Aorta (tissue), 5 donors: ENCODE measurements at regions not wholly inside any gene's neighbourhood (a gene's known extent, or its start where the extent isn't known, plus 50 kb on each side); places are given as distances from the start of the nearest gene placed in this dataset.

Source experiments
- ATAC-seq: fragments of 200-7000 bp; cut with Tn5 transposase; one replicate; pipeline ENCODE4 v1.9.1; 2022; ENCODE audit warnings: moderate library complexity; ENCODE audit not compliant: low FRiP score
- DNase-seq, 2 donors: peaks; one replicate each; pipeline ENCODE4 v3.0.0-alpha.2; 2020
- H3K27ac ChIP-seq, 2 donors: one replicate each; pipeline ENCODE4 v1.5.1; 2013; ENCODE audit warnings: low read length in 2 of 2, mild to moderate bottlenecking in 2 of 2, moderate library complexity in 2 of 2, control low read depth in 1 of 2, inconsistent platforms in 1 of 2, low read depth in 1 of 2
- H3K27me3 ChIP-seq, 2 donors: one replicate each; pipeline ENCODE4 v1.6.1; 2013; ENCODE audit warnings: control low read depth in 1 of 2, low read length in 1 of 2, mild to moderate bottlenecking in 1 of 2, moderate library complexity in 1 of 2; ENCODE audit not compliant: insufficient read depth in 2 of 2, control insufficient read depth in 1 of 2
- H3K36me3 ChIP-seq, 2 donors: one replicate each; pipeline ENCODE4 v1.6.1; 2013; ENCODE audit warnings: control low read depth in 1 of 2, low read length in 1 of 2, mild to moderate bottlenecking in 1 of 2; ENCODE audit not compliant: insufficient read depth in 2 of 2, control insufficient read depth in 1 of 2
- H3K4me1 ChIP-seq, 2 donors: one replicate each; pipeline ENCODE4 v1.6.1; 2013; ENCODE audit warnings: low read length in 2 of 2, control low read depth in 1 of 2, mild to moderate bottlenecking in 1 of 2, moderate library complexity in 1 of 2; ENCODE audit not compliant: insufficient read depth in 2 of 2, control insufficient read depth in 1 of 2
- H3K4me3 ChIP-seq, 2 donors: one replicate each; pipeline ENCODE4 v1.5.1; 2013; ENCODE audit warnings: low read length in 2 of 2, control low read depth in 1 of 2, mild to moderate bottlenecking in 1 of 2
- H3K9me3 ChIP-seq: one replicate; pipeline ENCODE4 v1.6.1; 2013; ENCODE audit warnings: mild to moderate bottlenecking, low read length; ENCODE audit not compliant: control insufficient read depth
- WGBS, 2 donors: extraction: QIAGEN DNeasy Blood & Tissue Kit; methylation state at CpG; one replicate each; pipeline ENCODE4 v1.1.7; 2013; 5-methylcytosine and 5-hydroxymethylcytosine counted together
- intact Hi-C, 2 donors: fragments of 100-400 bp; cut with DNase I; formaldehyde crosslinking; loops; one replicate each; pipeline versions ENCODE4 v1.14.2 to v1.15.0; 2022
- donor health status: healthy with polysubstance abuse.
- donor health status: Bipolar disorder and iron deficiency.
- donor health status: DM: no; HTN: no; CAD: no.
- donor health status: DM: no; HTN: no; CAD: no.
- donor health status: DM: yes; HTN: yes; CAD: no.

- Histone ChIP-seq H3K27me3 (no peaks in the 10 kb centered on the region), H3K36me3 (no peaks in the 10 kb centered on the region), H3K27ac (no peak overlapping the region), H3K4me1 (no peaks in the 10 kb centered on the region), H3K9me3 (no peaks in the 10 kb centered on the region), H3K4me3 (no peak overlapping the region)
- 74 to 79% methylated on average over 7 of the region's 7 CpGs for WGBS, 2 donors
- ATAC-seq, result no peak
- no peak for DNase-seq
- intact Hi-C loops, result no loop called here
Observed at GRCh38 chr2:118616432-118616831, 231.0 kb downstream of the EN1 start.

GRCh38 chr2:118614841-118615271, 232.6 kb downstream of the EN1 start:
- intact Hi-C loops, result no loop called here
- Histone ChIP-seq H3K9me3 (no peaks in the 10 kb centered on the region), H3K27me3 (no peaks in the 10 kb centered on the region), H3K4me1 (no peaks in the 10 kb centered on the region), H3K4me3 (no peak overlapping the region), H3K27ac (no peak overlapping the region), H3K36me3 (no peaks in the 10 kb centered on the region)
- 13 to 18% methylated on average over 8 of the region's 8 CpGs for WGBS, 2 donors
- ATAC-seq (no peak), DNase-seq (no peak)

DNA sequence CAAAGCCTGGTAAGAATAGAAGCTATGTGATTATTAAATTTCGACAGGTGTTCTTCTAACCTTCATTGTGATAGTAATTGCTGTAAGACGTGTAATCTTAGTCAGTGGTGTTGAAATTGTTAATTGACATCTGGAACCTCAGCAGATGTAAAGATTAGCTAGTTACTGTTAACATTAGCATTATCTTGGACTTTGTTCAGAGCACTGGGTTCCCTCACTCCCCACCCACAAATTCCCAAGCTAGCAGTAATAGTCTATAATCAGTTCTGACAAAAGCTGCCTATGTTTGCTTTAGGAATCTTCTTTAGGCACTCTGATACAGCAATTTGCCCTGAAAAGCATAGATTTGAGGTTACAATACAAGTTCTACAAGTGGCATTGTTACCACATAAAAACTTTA, 233.7 kb downstream of the EN1 start:
- DNase-seq (no peak), ATAC-seq (no peak)
- Histone ChIP-seq H3K4me3 (no peak overlapping the region), H3K36me3 (no peaks in the 10 kb centered on the region), H3K4me1 (no peaks in the 10 kb centered on the region), H3K9me3 (peaks cover 1% of the 10 kb centered on the region), H3K27ac (no peak overlapping the region), H3K27me3 (no peaks in the 10 kb centered on the region)
- 54 to 69% methylated on average over 2 of the region's 2 CpGs for WGBS, 2 donors
- intact Hi-C loops, result no loop called here

DNA sequence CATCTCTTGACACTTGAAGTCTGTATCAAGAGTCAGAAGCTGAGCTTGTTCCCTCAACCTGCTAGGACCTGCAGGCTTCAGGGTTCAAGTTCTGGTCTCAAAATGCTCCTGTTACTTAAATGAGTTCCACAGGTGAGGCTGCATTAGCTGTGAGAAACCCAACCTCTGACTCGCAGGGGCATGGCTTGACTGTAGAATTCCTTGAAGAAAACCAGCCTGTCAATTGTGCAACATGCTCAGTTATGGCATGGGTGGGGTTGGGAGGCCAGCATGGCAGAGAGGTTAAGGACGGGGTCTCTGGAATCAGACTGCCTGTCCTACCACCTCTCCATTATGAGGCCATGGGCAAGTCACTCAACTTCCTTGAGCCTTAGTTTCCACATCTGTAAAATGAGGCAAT, 235.8 kb downstream of the EN1 start:
- no peaks in the 10 kb centered on the region for H3K36me3 ChIP-seq

GRCh38 chr2:118609138-118609537, 238.3 kb downstream of the EN1 start:
- intact Hi-C loops, result no loop called here
- no peak overlapping the region for H3K4me3 ChIP-seq
- no peak for DNase-seq
- H3K27me3 ChIP-seq, result no peaks in the 10 kb centered on the region
- no peaks in the 10 kb centered on the region for H3K36me3 ChIP-seq
- peaks cover 1% of the 10 kb centered on the region for H3K9me3 ChIP-seq
- WGBS, 2 donors, result 77 to 82% methylated on average over 4 of the region's 4 CpGs
- ATAC-seq, result no peak
- H3K4me1 ChIP-seq, result no peaks in the 10 kb centered on the region
- H3K27ac ChIP-seq, result no peak overlapping the region

More for the DNA sequence above, 235.8 kb downstream of the EN1 start:
- Histone ChIP-seq H3K27ac (no peak overlapping the region), H3K9me3 (peaks cover 1% of the 10 kb centered on the region), H3K4me1 (no peaks in the 10 kb centered on the region), H3K4me3 (no peak overlapping the region), H3K27me3 (no peaks in the 10 kb centered on the region)
- 81 to 86% methylated on average over 2 of the region's 2 CpGs for WGBS, 2 donors
- intact Hi-C loops, result no loop called here
- ATAC-seq, result no peak
- DNase-seq, result no peak

DNA sequence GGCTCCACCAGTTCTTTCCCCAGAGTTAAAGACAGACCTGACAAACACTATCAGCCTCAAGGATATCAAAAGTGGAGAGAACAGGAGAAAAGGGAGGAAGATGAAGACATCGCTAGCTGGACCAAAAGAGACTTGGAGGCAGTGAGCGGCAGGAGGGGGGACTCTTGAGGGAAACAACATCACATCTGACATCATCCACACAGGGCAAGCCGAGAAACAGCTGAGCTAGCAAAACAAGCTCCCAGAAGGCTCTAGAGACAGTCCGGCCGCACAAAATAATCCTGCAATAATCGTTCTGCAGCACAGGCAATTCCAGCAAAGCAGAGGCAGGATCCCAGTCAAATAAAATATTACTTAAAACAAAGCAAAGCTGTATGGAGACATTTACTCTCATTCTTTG, 239.8 kb downstream of the EN1 start:
- no peaks in the 10 kb centered on the region for H3K36me3 ChIP-seq
- no peaks in the 10 kb centered on the region for H3K4me1 ChIP-seq
- no peaks in the 10 kb centered on the region for H3K27me3 ChIP-seq
- no peak for DNase-seq
- WGBS, 2 donors, result 20 to 53% methylated on average over 6 of the region's 6 CpGs
- intact Hi-C loops, result no loop called here
- peaks cover 1% of the 10 kb centered on the region for H3K9me3 ChIP-seq
- no peak overlapping the region for H3K27ac ChIP-seq
- ATAC-seq, result no peak
- no peak overlapping the region for H3K4me3 ChIP-seq

DNA sequence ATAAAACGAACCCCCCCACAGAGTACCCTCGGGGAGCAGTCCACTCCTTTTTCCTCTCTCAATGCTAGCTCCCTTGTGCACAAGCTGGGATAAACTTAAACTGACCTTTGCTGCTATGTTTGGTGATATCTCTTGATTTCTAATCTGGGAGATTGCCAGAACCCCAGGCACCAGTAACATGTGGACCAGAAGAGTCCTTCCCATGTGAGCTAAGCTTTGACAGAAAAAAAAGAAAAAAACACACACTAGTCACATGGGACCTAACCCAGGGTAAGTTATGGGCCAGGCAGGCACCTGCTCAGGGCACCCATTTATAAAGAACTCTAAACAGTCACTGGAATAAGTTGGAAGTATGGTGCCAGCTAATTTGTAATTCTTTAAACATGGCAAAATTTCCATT, 242.6 kb downstream of the EN1 start:
- DNase-seq, result no peak
- ATAC-seq, result no peak
- H3K9me3 ChIP-seq, result peaks cover 3% of the 10 kb centered on the region
- intact Hi-C loops, result no loop called here
- H3K4me3 ChIP-seq, result no peak overlapping the region
- H3K27me3 ChIP-seq, result peaks cover 0 to 2% of the 10 kb centered on the region in 2 donors
- WGBS, 2 donors, result 26 to 38% methylated on average over 2 of the region's 2 CpGs
- no peaks in the 10 kb centered on the region for H3K36me3 ChIP-seq
- H3K27ac ChIP-seq, result no peak overlapping the region
- no peaks in the 10 kb centered on the region for H3K4me1 ChIP-seq

- Histone ChIP-seq H3K27me3 (peaks cover 0 to 2% of the 10 kb centered on the region in 2 donors), H3K36me3 (no peaks in the 10 kb centered on the region), H3K9me3 (peaks cover 3% of the 10 kb centered on the region), H3K4me3 (no peak overlapping the region), H3K27ac (no peak overlapping the region), H3K4me1 (no peaks in the 10 kb centered on the region)
- intact Hi-C loops, result no loop called here
- DNase-seq (no peak), ATAC-seq (no peak)
- WGBS, 2 donors, result 60 to 74% methylated on average over 4 of the region's 4 CpGs
Observed at GRCh38 chr2:118604371-118604770, 243.1 kb downstream of the EN1 start.

GRCh38 chr2:118599141-118599540, 248.3 kb downstream of the EN1 start:
- intact Hi-C loops, result no loop called here

More at GRCh38 chr2:118599141-118599540, 248.3 kb downstream of the EN1 start:
- WGBS, 2 donors, result 76 to 84% methylated on average over 3 of the region's 3 CpGs
- Histone ChIP-seq H3K36me3 (no peaks in the 10 kb centered on the region), H3K27me3 (peaks cover 0 to 2% of the 10 kb centered on the region in 2 donors), H3K4me3 (no peak overlapping the region), H3K4me1 (no peaks in the 10 kb centered on the region), H3K27ac (no peak overlapping the region), H3K9me3 (peaks cover 2% of the 10 kb centered on the region)
- ATAC-seq (no peak), DNase-seq (no peak)
